ENCODE measurements at regions not wholly inside any gene's neighbourhood (a gene's known extent, or its start where the extent isn't known, plus 50 kb on each side); places are given as distances from the start of the nearest gene placed in this dataset.

DNA sequence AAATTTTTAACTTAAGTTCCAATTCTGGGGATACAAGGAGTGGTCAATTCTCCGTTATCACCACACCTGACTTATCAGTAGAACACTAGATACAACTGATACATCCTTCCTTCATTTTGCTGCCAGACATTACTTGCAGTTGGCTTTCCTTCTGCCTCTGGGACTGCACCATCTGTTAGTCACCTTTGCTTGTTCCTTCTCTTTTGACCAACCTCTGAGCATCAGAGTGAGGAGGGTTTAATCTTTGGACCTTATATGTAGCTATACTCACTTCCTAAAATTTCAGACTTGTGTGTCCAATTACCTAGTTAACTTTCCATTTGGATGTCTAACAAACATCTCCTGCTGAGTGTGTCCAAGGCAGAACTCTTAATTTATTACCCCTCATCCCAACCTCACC is 330.7 kb downstream of the PTTG2 start:
- TF ChIP-seq, protein P1, sequence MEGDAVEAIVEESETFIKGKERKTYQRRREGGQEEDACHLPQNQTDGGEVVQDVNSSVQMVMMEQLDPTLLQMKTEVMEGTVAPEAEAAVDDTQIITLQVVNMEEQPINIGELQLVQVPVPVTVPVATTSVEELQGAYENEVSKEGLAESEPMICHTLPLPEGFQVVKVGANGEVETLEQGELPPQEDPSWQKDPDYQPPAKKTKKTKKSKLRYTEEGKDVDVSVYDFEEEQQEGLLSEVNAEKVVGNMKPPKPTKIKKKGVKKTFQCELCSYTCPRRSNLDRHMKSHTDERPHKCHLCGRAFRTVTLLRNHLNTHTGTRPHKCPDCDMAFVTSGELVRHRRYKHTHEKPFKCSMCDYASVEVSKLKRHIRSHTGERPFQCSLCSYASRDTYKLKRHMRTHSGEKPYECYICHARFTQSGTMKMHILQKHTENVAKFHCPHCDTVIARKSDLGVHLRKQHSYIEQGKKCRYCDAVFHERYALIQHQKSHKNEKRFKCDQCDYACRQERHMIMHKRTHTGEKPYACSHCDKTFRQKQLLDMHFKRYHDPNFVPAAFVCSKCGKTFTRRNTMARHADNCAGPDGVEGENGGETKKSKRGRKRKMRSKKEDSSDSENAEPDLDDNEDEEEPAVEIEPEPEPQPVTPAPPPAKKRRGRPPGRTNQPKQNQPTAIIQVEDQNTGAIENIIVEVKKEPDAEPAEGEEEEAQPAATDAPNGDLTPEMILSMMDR (conservative IDR thresholded peaks at IDR 0.05; ENCODE audit: low read depth, low read length), result no peak
- TF ChIP-seq RFX5 (IDR thresholded peaks at IDR 0.05; ENCODE audit: low read depth, low read length) (no peak), POLR2A (IDR thresholded peaks at IDR 0.05; ENCODE audit: low read depth, low read length) (no peak), MAFK (IDR thresholded peaks at IDR 0.05; ENCODE audit: low read depth, low read length) (no peak), MXI1 (IDR thresholded peaks at IDR 0.05; ENCODE audit: borderline replicate concordance, low read depth, low read length) (no peak), RCOR1 (IDR thresholded peaks at IDR 0.05; ENCODE audit: insufficient replicate concordance, low read length) (no peak), MAZ (IDR thresholded peaks at IDR 0.05; ENCODE audit: borderline replicate concordance, low read depth, low read length) (no peak), RAD21 (IDR thresholded peaks at IDR 0.05; ENCODE audit: low read length) (no peak), CEBPB (IDR thresholded peaks at IDR 0.05; ENCODE audit: low read depth, low read length) (no peak)
- TF ChIP-seq, protein P2, sequence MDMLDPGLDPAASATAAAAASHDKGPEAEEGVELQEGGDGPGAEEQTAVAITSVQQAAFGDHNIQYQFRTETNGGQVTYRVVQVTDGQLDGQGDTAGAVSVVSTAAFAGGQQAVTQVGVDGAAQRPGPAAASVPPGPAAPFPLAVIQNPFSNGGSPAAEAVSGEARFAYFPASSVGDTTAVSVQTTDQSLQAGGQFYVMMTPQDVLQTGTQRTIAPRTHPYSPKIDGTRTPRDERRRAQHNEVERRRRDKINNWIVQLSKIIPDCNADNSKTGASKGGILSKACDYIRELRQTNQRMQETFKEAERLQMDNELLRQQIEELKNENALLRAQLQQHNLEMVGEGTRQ (IDR thresholded peaks at IDR 0.05; ENCODE audit: low read depth, low read length), result no peak

All from IMR-90 (cell line).